HCT116 (cell line): ENCODE measurements at regions not wholly inside any gene's neighbourhood (a gene's known extent, or its start where the extent isn't known, plus 50 kb on each side); places are given as distances from the start of the nearest gene placed in this dataset.

ENCODE experiments used
- ATAC-seq: fragments of 200-7000 bp; cut with Tn5 transposase; 2 replicates; pipeline ENCODE4 v1.9.1; 2020; ENCODE audit warnings: mild to moderate bottlenecking, moderate library complexity
- BruUV-seq: library from RNA; stranded (reverse); fragments of 400-500 nt; replicated peaks from 2 replicates; lab custom pipeline; 2021; lab: Mats Ljungman, UMichigan
- CTCF ChIA-PET: fragments of 300-600 bp; sonication (Branson Sonifier 250); formaldehyde crosslinking; loops from one replicate; lab custom pipeline; 2021; ENCODE audit warnings: antibody characterized with exemption; lab: Charles Lee
- POLR2A ChIA-PET: fragments of 300-600, 350-600 bp; sonication (Branson Sonifier 250); formaldehyde crosslinking; loops from one replicate; lab custom pipeline; 2021; ENCODE audit warnings: antibody characterized with exemption; lab: Charles Lee
- RAD21 ChIA-PET, 2 experiments: fragments of 300-600 bp; sonication (Branson Sonifier 250); formaldehyde crosslinking; loops; one replicate each; lab custom pipeline; 2023; ENCODE audit warnings: low total read pairs in 2 of 2; ENCODE audit not compliant: uncharacterized antibody in 2 of 2, unreplicated experiment in 2 of 2, low non-redundant PET in 1 of 2; lab: Charles Lee
- DNase-seq: peaks from one replicate; pipeline ENCODE4 v3.0.0-alpha.2; 2010; ENCODE audit warnings: low read depth, low spot score
- H2AFZ ChIP-seq: fragments of 200-600 bp; shearing (Covaris generic), sonication (generic); 2 replicates; pipeline ENCODE4 v1.6.1; 2017; ENCODE audit warnings: low read depth, mixed run types, mixed read lengths, antibody characterized with exemption, low read length; ENCODE audit not compliant: poor library complexity, severe bottlenecking
- H3K27ac ChIP-seq: 2 replicates; pipeline ENCODE4 v1.5.1; 2012; ENCODE audit warnings: low read depth, low read length
- H3K27me3 ChIP-seq: fragments of 200-600 bp; sonication (generic); 2 replicates; pipeline ENCODE4 v1.6.1; 2016; ENCODE audit warnings: mixed run types, low read length, mixed read lengths; ENCODE audit not compliant: insufficient read depth
- H3K36me3 ChIP-seq, 2 experiments: fragments of 200-500 bp in 1 of 2; fragments of 200-600 bp in 1 of 2; sonication (Bioruptor generic) in 1 of 2; sonication (generic) in 1 of 2; 2 replicates each; pipeline versions ENCODE4 v1.5.1 to v1.6.1; 2014 to 2016; ENCODE audit warnings: low read length in 2 of 2, inconsistent platforms in 1 of 2, mixed read lengths in 1 of 2, mixed run types in 1 of 2; ENCODE audit not compliant: insufficient read depth in 2 of 2, control insufficient read depth in 1 of 2
- H3K4me1 ChIP-seq, 2 experiments: fragments of 200-600 bp in 1 of 2; sonication (generic) in 1 of 2; 2 replicates each; pipeline versions ENCODE4 v1.5.1 to v1.6.1; 2012 to 2017; ENCODE audit warnings: low read length in 2 of 2, inconsistent platforms in 1 of 2, mild to moderate bottlenecking in 1 of 2, mixed read lengths in 1 of 2, mixed run types in 1 of 2, moderate library complexity in 1 of 2; ENCODE audit not compliant: insufficient read depth in 2 of 2, control insufficient read depth in 1 of 2
- H3K4me2 ChIP-seq: fragments of 200-600 bp; sonication (generic); 2 replicates; pipeline ENCODE4 v1.6.1; 2017; ENCODE audit warnings: mixed run types, low read length, mixed read lengths
- H3K4me3 ChIP-seq, 2 experiments: fragments of 200-600 bp in 1 of 2; sonication (generic) in 1 of 2; replicated peaks in 1 of 2; 2 replicates each; pipeline ENCODE4 v1.5.1; 2011 to 2016; ENCODE audit warnings: low read length in 2 of 2, control low read depth in 1 of 2, low read depth in 1 of 2, mild to moderate bottlenecking in 1 of 2, mixed read lengths in 1 of 2, mixed run types in 1 of 2
- H3K79me2 ChIP-seq: fragments of 200-600 bp; sonication (generic); 2 replicates; pipeline ENCODE4 v1.6.1; 2017; ENCODE audit warnings: mild to moderate bottlenecking, mixed run types, low read length, moderate library complexity, mixed read lengths; ENCODE audit not compliant: insufficient read depth
- H3K9ac ChIP-seq: fragments of 200-600 bp; sonication (generic); 2 replicates; pipeline ENCODE4 v1.6.1; 2016; ENCODE audit warnings: low read length, mixed read lengths
- H3K9me2 ChIP-seq: fragments of 200-600 bp; sonication (generic), shearing (Covaris generic); 2 replicates; pipeline ENCODE4 v1.6.1; 2017; ENCODE audit warnings: mixed run types, mild to moderate bottlenecking, moderate library complexity; ENCODE audit not compliant: insufficient read depth
- H3K9me3 ChIP-seq, 2 experiments: fragments of 200-500 bp in 1 of 2; fragments of 200-600 bp in 1 of 2; sonication (Bioruptor generic) in 1 of 2; sonication (generic) in 1 of 2; 2 replicates each; pipeline ENCODE4 v1.6.1; 2014 to 2017; ENCODE audit warnings: low read length in 2 of 2, mixed read lengths in 2 of 2, inconsistent platforms in 1 of 2, low read depth in 1 of 2, mild to moderate bottlenecking in 1 of 2, mixed run types in 1 of 2, moderate library complexity in 1 of 2; ENCODE audit not compliant: control insufficient read depth in 1 of 2, insufficient read depth in 1 of 2
- H4K20me1 ChIP-seq: fragments of 200-600 bp; sonication (generic), shearing (Covaris generic); 2 replicates; pipeline ENCODE4 v1.6.1; 2017; ENCODE audit warnings: mixed run types, mild to moderate bottlenecking, moderate library complexity; ENCODE audit not compliant: insufficient read depth
- CEBPB ChIP-seq: IDR thresholded peaks from 2 replicates; pipeline ENCODE4 v1.6.1; 2012; ENCODE audit warnings: low read depth
- CTCF ChIP-seq, 3 experiments: fragments of 200-600 bp in 1 of 3; sonication (generic) in 1 of 3; IDR thresholded peaks in 2 of 3; conservative IDR thresholded peaks in 1 of 3; 2 replicates each; pipeline ENCODE4 v1.5.1; 2012 to 2017; ENCODE audit warnings: low read depth in 2 of 3, low read length in 2 of 3, antibody characterized with exemption in 1 of 3, borderline replicate concordance in 1 of 3, control low read depth in 1 of 3, mild to moderate bottlenecking in 1 of 3, mixed read lengths in 1 of 3, mixed run types in 1 of 3, moderate library complexity in 1 of 3; ENCODE audit not compliant: insufficient read depth in 1 of 3
- EGR1 ChIP-seq: IDR thresholded peaks from 2 replicates; pipeline ENCODE4 v1.6.1; 2012; ENCODE audit warnings: low read depth
- ELF1 ChIP-seq: IDR thresholded peaks from 2 replicates; pipeline ENCODE4 v1.6.1; 2012; ENCODE audit warnings: low read depth, borderline replicate concordance
- EZH2 ChIP-seq: fragments of 200-600 bp; sonication (generic); IDR thresholded peaks from 2 replicates; pipeline ENCODE4 v1.6.1; 2017; ENCODE audit warnings: antibody characterized with exemption, mixed run types
- EZH2phosphoT487 ChIP-seq: fragments of 200-600 bp; IDR thresholded peaks from 2 replicates; pipeline ENCODE4 v1.6.1; 2018; ENCODE audit warnings: antibody characterized with exemption, borderline replicate concordance
- FOSL1 ChIP-seq: IDR thresholded peaks from 2 replicates; pipeline ENCODE4 v1.6.1; 2012; ENCODE audit warnings: low read depth
- JUND ChIP-seq: IDR thresholded peaks from 2 replicates; pipeline ENCODE4 v1.6.1; 2012
- MAX ChIP-seq: IDR thresholded peaks from 2 replicates; pipeline ENCODE4 v1.6.1; 2012
- SP1 ChIP-seq: IDR thresholded peaks from 2 replicates; pipeline ENCODE4 v1.6.1; 2012; ENCODE audit warnings: low read depth
- SRF ChIP-seq: IDR thresholded peaks from 2 replicates; pipeline ENCODE4 v1.6.1; 2012; ENCODE audit warnings: low read depth
- TCF7L2 ChIP-seq: IDR thresholded peaks from 2 replicates; pipeline ENCODE4 v1.7.0; 2011; ENCODE audit warnings: borderline replicate concordance, inconsistent platforms; ENCODE audit not compliant: insufficient read depth, insufficient read length; ENCODE audit errors: extremely low read depth
- ZBTB33 ChIP-seq: IDR thresholded peaks from 2 replicates; pipeline ENCODE4 v1.6.1; 2011; ENCODE audit warnings: mild to moderate bottlenecking, low read length, moderate library complexity; ENCODE audit not compliant: insufficient replicate concordance; ENCODE audit errors: extremely low read depth
- ZFX ChIP-seq: fragments of 450-650 bp; IDR thresholded peaks from 2 replicates; pipeline ENCODE4 v1.6.1; 2017
- ZNF274 ChIP-seq: fragments of 200-500 bp; sonication (Bioruptor generic); IDR thresholded peaks from 2 replicates; pipeline ENCODE4 v1.6.1; 2014; ENCODE audit warnings: mild to moderate bottlenecking, low read depth, low read length, inconsistent platforms
- intact Hi-C: fragments of 100-400 bp; cut with micrococcal nuclease; formaldehyde crosslinking; loops from 2 replicates; pipeline ENCODE4 v1.10.0; 2022
- TF ChIP-seq, protein P1 (sequence below): IDR thresholded peaks from 2 replicates; pipeline ENCODE4 v1.6.1; 2012; ENCODE audit warnings: low read depth

- POLR2A ChIA-PET, result no interaction called here
- TF ChIP-seq EZH2phosphoT487, result no peak
- TF ChIP-seq, protein P1, sequence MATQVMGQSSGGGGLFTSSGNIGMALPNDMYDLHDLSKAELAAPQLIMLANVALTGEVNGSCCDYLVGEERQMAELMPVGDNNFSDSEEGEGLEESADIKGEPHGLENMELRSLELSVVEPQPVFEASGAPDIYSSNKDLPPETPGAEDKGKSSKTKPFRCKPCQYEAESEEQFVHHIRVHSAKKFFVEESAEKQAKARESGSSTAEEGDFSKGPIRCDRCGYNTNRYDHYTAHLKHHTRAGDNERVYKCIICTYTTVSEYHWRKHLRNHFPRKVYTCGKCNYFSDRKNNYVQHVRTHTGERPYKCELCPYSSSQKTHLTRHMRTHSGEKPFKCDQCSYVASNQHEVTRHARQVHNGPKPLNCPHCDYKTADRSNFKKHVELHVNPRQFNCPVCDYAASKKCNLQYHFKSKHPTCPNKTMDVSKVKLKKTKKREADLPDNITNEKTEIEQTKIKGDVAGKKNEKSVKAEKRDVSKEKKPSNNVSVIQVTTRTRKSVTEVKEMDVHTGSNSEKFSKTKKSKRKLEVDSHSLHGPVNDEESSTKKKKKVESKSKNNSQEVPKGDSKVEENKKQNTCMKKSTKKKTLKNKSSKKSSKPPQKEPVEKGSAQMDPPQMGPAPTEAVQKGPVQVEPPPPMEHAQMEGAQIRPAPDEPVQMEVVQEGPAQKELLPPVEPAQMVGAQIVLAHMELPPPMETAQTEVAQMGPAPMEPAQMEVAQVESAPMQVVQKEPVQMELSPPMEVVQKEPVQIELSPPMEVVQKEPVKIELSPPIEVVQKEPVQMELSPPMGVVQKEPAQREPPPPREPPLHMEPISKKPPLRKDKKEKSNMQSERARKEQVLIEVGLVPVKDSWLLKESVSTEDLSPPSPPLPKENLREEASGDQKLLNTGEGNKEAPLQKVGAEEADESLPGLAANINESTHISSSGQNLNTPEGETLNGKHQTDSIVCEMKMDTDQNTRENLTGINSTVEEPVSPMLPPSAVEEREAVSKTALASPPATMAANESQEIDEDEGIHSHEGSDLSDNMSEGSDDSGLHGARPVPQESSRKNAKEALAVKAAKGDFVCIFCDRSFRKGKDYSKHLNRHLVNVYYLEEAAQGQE, result no peak
- no peak for TF ChIP-seq CEBPB
- TF ChIP-seq FOSL1, result no peak
- no peak for TF ChIP-seq ZBTB33
- TF ChIP-seq ZFX, result no peak
- TF ChIP-seq CTCF (IDR thresholded peaks at IDR 0.05 in 2 of 3, conservative IDR thresholded peaks at IDR 0.05 in 1 of 3; ENCODE audit: borderline replicate concordance in 1 of 3, insufficient read depth in 1 of 3, low read depth in 2 of 3, low read length in 2 of 3), result no peak
- no peak for TF ChIP-seq SRF
- TF ChIP-seq SP1, result no peak
- no peak for TF ChIP-seq ELF1
- no peak for TF ChIP-seq ZNF274
- TF ChIP-seq JUND, result no peak
- no peak for TF ChIP-seq EZH2
- no peak for TF ChIP-seq TCF7L2
- no peak for TF ChIP-seq EGR1
- TF ChIP-seq MAX, result no peak
- BruUV-seq, result no TSS peak
These were observed 145.8 kb upstream of the BET1 start for GRCh38 chr7:94149789-94150545.

More at GRCh38 chr7:94149789-94150545, 145.8 kb upstream of the BET1 start:
- ATAC-seq (no peak), DNase-seq (no peak)
- Histone ChIP-seq H3K36me3 (no peaks in the 10 kb centered on the region), H3K9me2 (no peaks in the 10 kb centered on the region), H3K9ac (no peak overlapping the region), H4K20me1 (no peaks in the 10 kb centered on the region), H3K79me2 (no peaks in the 10 kb centered on the region), H3K4me3 (no peak overlapping the region), H3K9me3 (no peaks in the 10 kb centered on the region), H3K27me3 (peaks cover 8% of the 10 kb centered on the region; the same call in 1 of the 2 replicates), H3K4me2 (no peak overlapping the region), H3K27ac (no peak overlapping the region), H3K4me1 (no peaks in the 10 kb centered on the region), H2AFZ (no peak overlapping the region)
- ChIA-PET CTCF (no interaction called here), RAD21 (no interaction called here)
- intact Hi-C loops, result no loop called here
